HG02970 (cell line): ENCODE measurements at regions not wholly inside any gene's neighbourhood (a gene's known extent, or its start where the extent isn't known, plus 50 kb on each side); places are given as distances from the start of the nearest gene placed in this dataset.

ENCODE experiments used
- ATAC-seq: cut with Tn5 transposase; IDR thresholded peaks from one replicate; pipeline ENCODE4 v1.9.1; 2021; ENCODE audit warnings: mild to moderate bottlenecking, moderate library complexity, moderate number of reproducible peaks; ENCODE audit not compliant: unreplicated experiment, low FRiP score

DNA sequence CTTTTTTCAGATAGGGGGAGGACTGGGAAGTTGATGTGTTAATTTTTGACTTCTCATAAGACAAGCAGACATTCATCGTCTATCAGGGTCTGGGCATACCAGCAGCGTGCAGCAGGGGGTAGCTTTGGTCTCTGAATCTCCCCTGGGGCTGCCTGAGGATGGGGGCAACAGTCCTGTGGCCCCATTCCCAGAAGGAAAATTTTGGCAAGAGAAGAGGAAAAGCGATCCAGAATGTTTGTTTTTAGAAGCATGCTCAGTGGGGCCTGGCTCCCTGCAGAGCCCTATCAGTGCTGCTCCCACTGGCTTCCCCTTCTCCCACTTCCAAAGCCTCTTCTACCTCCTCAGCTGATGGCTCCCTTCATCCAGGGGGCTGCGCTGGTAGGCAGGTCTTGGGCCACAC, 194.8 kb upstream of the IL12B start:
- no peak for ATAC-seq

DNA sequence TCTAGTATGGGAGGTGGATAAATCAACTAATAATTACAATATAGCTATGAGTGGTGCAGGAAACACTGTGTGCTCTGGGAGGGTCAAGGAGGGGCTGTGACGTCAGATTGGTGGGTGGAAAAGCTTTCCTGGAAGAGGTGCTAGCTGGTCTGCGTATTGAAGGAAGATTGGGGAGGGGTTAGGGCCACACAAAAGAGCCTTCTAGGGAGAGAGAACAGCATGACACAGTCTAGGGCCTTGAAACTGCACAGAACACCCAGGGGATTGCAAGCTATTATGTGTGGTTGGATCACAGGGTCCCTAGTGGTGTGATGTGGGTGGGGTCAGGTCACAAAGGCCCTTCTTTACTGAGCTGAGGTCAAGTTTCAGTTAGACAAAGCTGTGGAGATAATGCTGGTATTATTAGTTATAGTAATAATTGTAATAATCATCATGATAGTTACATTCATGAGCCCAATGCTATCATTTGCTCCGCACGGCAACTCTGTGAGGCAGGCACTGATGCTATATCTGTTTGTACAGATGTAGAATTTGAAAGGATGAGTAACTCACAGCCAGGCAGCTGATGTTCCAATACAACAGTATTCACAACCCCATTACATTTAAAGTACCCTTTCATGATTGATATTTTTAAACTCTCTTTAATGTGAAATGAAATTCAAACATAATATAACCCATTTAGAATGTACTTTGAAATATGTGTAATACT, 197.4 kb upstream of the IL12B start:
- no peak for ATAC-seq

DNA sequence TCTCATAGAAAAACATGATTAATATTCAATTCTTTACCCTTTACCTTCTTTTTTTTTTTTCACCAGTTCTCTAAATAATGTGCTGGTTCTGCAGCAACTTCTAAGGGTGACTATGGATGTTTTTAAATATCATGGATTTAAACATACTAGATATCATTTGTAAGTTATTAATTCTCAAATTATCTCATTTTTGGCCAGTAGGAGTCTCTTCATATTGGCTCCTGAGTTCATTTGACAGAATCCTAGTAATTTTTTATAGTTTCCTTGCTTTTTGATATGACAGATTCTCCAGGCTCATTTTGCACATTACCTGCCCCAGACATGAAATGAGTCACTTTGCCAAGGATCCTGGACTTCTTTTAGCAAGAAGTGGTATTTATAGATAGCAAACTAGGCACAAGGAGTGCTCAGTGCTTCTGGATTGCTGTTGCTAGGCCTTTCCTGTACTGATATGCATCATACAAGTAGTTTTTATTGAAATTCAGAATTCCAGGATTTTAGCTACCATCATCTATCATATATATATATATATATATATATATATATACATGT, 201.3 kb upstream of the IL12B start:
- ATAC-seq: no peak

DNA sequence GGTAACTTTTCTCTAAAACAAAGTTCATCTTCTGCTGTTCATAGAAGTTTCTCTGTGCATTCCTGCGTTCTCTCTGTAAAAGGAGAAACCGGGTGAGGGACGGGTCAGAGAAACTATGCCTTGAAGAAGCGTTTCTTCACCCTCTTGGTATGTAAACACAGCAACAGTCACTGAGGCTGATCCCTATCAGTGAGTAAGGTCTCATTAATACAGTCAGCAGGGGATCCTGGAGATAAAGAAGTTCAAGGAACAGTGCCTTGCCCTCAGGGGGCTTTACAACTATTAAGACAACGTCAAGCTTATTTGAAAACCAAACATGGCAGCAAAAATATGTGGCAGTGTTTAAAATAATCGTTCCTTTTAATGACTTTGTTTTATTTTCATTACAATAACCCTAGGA, 202.9 kb upstream of the IL12B start:
- ATAC-seq: no peak

DNA sequence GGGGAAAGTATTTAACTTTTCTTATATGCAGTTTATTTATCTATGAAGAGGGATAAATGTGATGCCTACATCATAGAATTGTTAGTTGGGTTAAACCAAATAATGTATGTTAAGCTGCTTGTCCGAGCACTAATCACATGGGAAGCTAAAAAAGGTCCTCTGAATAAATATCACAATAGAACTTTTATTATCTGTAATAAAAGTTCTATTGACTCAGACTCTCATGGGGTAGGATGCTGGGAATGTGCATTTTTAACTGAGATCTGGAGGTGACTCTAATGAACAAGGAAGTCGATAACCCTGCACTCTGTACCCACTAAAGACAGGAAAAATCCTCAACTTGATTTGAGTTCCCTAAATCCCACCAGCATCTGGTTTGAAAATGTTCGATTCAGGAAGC, 205.9 kb upstream of the IL12B start:
- ATAC-seq: no peak

GRCh38 chr5:159536646-159537045, 206.4 kb upstream of the IL12B start:
- no peak for ATAC-seq

DNA sequence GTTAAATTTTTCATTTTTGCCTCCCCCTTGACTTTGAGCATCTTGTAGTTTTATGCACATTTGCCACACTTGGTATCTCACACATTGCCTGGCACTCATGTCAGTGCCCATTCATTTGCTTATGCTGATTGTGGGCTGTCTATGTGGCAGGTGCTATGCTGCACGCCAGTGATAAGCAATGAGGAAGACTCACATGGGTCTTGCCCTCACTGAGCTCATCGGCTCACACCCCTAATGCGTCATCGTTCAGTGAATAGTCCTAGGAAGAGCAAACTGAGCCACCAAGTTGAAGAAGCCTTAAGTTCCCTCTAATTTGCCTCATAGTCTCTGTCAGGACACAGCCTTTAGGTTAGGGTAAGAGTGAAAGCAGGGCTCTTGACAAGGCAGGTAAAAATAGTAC, 209.4 kb upstream of the IL12B start:
- no peak for ATAC-seq

DNA sequence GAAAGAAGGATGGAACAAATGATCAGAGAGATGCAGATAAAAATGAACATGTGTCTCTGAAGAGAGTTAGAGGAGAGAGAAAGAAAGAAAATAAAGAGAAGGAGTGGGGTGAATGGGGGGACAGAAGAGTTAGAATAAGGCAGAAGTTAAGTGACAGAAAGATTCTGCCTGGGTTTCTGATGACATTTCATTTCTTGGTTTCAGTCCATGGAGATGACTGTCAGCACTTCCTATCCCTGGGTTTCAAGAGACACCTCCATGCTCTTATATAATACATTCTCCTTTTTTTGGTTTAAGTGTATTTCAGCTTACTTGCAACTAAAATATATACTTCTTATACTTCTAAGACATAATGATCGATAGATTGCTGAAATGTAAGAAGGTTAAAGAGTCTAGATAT, 213.0 kb upstream of the IL12B start:
- no peak for ATAC-seq

DNA sequence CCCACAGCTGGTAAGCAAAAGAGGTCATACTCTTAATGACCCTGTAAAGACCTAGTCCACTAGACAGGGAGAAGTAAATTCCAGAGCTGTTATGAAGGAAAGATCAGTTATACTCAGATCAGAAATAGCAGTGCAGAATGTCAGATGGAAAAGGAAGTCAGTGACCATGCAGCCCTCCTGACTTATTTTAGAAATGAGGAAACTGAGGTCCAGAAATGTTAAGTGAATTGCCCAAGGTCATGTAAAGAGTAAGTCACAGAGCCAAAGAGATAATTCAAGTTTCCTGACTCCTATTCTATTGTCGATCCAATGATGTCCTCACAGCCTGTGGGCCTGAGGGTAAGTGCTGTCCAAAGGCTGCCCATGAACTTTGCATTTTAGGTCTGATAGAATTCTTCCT, 214.9 kb upstream of the IL12B start:
- no peak for ATAC-seq

DNA sequence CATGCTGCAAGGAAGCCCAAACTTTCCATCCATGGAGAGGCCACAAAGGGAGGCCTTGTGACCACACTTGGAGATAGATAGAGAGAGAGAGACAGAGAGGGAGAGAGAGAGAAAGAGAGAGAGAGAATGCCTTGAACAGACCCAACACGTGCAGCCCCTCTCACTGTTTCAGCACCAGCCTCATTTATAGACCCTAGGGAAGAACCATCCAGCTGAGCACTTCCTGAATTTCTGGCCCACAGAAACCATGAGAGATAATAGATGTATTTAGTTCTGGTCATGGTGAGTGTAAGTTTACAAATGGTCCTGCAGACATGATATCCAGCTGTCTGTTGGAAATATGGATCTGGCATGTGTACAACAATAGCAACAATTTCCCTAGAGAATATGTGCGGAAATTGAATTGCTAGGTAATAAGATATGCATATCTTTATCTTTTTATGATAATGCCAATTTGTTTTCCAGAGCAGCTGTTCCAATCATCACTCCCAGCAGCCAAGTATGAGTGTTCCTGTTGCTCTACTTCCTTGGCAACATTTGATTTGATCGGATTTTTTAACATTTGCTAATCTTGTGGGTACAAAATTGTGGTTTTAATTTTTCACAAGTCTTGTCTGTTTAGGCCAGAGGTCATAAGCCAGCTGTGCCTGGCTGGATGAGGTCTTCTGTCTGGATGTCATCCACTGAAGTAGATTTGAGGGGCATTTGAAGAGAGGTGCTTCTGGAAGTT, 217.3 kb upstream of the IL12B start:
- ATAC-seq: no peak

- no peak for ATAC-seq
Measured at GRCh38 chr5:159548517-159548916, 218.2 kb upstream of the IL12B start.

- no peak for ATAC-seq
Measured at GRCh38 chr5:159549046-159549445, 218.8 kb upstream of the IL12B start.

- ATAC-seq: no peak
Measured at GRCh38 chr5:159550951-159551350, 220.7 kb upstream of the IL12B start.

DNA sequence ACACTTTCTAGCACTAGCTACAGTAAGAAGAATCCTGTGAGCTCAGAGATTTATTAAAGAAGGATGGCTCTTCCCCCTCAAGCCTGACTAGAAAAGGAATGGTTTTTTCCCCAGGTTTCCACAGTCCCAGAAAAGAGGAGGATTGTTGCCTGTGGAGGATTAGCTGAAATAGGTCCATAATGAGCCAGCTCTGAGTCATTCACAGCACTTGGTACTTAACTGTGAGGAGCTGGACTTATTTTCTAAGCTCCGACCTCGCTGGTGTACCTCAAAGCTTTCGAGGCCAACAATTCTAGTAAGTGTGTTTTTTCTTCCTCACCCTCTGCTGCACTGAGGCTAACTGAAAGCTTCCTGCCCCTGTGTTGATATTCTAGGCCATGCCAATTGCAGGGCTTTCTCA, 222.5 kb upstream of the IL12B start:
- ATAC-seq: no peak

GRCh38 chr5:159553792-159554191, 223.5 kb upstream of the IL12B start:
- ATAC-seq: no peak

GRCh38 chr5:159555084-159555483, 224.8 kb upstream of the IL12B start:
- ATAC-seq: no peak

DNA sequence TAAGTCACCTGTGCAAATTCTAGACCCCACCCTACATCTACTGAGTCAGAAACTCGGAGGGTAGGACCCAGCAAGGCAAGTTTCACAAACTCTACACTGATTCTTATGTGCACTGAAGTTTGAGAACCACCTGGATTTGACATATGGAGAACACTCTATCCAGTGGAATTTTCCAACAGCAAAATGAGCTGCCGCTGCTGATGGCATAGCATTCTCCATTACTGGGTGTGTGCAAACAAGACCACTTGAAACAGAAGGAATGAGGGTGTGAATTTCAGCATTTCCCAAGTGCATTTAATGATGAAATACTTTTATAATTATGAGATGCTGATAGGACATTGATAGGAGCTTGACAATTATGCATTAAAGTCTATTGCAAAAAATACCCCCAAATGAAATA, 229.1 kb upstream of the IL12B start:
- no peak for ATAC-seq

GRCh38 chr5:159560088-159560487, 229.8 kb upstream of the IL12B start:
- no peak for ATAC-seq

- no peak for ATAC-seq
Measured at GRCh38 chr5:159564031-159564430, 233.7 kb upstream of the IL12B start.

DNA sequence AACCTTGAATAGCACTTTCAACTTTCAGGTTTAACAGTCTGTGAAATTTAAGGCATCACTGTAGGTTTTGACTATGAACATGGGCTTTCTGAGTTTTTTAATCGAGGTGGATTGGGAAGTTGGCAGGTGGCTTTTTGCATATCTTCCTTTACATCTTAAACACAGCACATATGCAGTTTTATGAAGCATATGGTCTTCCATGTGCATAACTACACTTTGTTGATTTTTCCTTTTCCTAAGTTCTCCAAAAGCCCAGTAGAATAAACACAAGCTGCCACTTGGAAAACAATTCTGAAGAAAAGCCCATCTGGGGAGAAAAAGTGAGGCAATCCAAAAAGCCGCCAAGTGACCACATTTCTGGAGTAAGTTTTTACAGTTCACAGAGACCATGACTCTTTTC, 236.5 kb upstream of the IL12B start:
- no peak for ATAC-seq

DNA sequence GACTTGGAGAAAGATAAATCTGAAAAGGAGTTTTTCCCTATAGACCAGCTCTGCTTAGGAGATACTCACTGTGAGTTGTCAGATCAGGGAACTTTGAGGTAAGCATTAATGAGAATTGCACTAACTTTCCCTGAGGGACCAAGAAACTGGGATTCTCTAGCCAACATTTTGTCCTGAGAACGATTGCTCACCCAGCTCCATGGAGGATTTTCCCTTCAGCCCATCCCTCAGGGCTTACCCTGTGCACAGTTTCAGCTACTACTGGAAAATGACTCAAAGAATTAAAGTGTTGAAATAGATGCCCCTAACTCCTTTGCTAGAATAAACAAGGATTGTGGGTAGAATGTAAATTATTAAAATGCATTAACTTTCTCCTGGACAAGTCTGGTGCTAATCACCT, 237.2 kb upstream of the IL12B start:
- no peak for ATAC-seq
